ENCODE measurements at regions not wholly inside any gene's neighbourhood (a gene's known extent, or its start where the extent isn't known, plus 50 kb on each side); places are given as distances from the start of the nearest gene placed in this dataset.

- H3K4me3 ChIP-seq (ENCODE audit: low read depth, low read length): no peak overlapping the region
- H3K27me3 ChIP-seq (replicated peaks; ENCODE audit: control insufficient read depth, insufficient read depth, low read length): no peaks in the 10 kb centered on the region
- H3K36me3 Mint-ChIP-seq (ENCODE audit: insufficient read depth, unreplicated experiment): no peaks in the 10 kb centered on the region
- no peak for DNase-seq
- H3K36me3 ChIP-seq (ENCODE audit: control insufficient read depth, insufficient read depth, low read length): no peaks in the 10 kb centered on the region
- H3K9me3 ChIP-seq: no peaks in the 10 kb centered on the region
- ChIA-PET CTCF (no interaction called here), POLR2A (no interaction called here)
- no peaks in the 10 kb centered on the region for H3K4me1 ChIP-seq
- no peak overlapping the region for H3K4me3 Mint-ChIP-seq (ENCODE audit: unreplicated experiment)
- H3K4me1 Mint-ChIP-seq (ENCODE audit: low read depth, unreplicated experiment): no peaks in the 10 kb centered on the region
- intact Hi-C loops (cut with micrococcal nuclease; ENCODE audit: unreplicated experiment): no loop called here
- TF ChIP-seq CTCF (IDR thresholded peaks at IDR 0.05; ENCODE audit: insufficient read depth in 1 of 2, low read depth in 1 of 2, low read length in 1 of 2, severe bottlenecking in 1 of 2, unreplicated experiment in 1 of 2): no peak
- no peaks in the 10 kb centered on the region for H3K27me3 Mint-ChIP-seq (ENCODE audit: insufficient read depth, unreplicated experiment)
- H3K27ac Mint-ChIP-seq (ENCODE audit: unreplicated experiment): no peak overlapping the region
- no TSS peak for BruUV-seq (replicated peaks)
- peaks cover 6% of the 10 kb centered on the region for H3K9me3 Mint-ChIP-seq (ENCODE audit: unreplicated experiment)
Measured at GRCh38 chr18:42657551-42657950, 457.9 kb downstream of the RIT2 start.

- no peaks in the 10 kb centered on the region for H3K36me3 ChIP-seq (ENCODE audit: control insufficient read depth, insufficient read depth, low read length)
- H3K36me3 Mint-ChIP-seq (ENCODE audit: insufficient read depth, unreplicated experiment): no peaks in the 10 kb centered on the region
- H3K9me3 ChIP-seq: no peaks in the 10 kb centered on the region
- H3K27me3 ChIP-seq (replicated peaks; ENCODE audit: control insufficient read depth, insufficient read depth, low read length): no peaks in the 10 kb centered on the region
- H3K27me3 Mint-ChIP-seq (ENCODE audit: insufficient read depth, unreplicated experiment): no peaks in the 10 kb centered on the region
- POLR2A ChIA-PET: no interaction called here
- H3K4me3 ChIP-seq (ENCODE audit: low read depth, low read length): no peak overlapping the region
- DNase-seq: no peak
- no peak overlapping the region for H3K4me3 Mint-ChIP-seq (ENCODE audit: unreplicated experiment)
- peaks cover 6% of the 10 kb centered on the region for H3K9me3 Mint-ChIP-seq (ENCODE audit: unreplicated experiment)
- H3K27ac Mint-ChIP-seq (ENCODE audit: unreplicated experiment): no peak overlapping the region
- no peaks in the 10 kb centered on the region for H3K4me1 Mint-ChIP-seq (ENCODE audit: low read depth, unreplicated experiment)
- intact Hi-C loops (cut with micrococcal nuclease; ENCODE audit: unreplicated experiment): no loop called here
- no peak for TF ChIP-seq CTCF (IDR thresholded peaks at IDR 0.05; ENCODE audit: insufficient read depth in 1 of 2, low read depth in 1 of 2, low read length in 1 of 2, severe bottlenecking in 1 of 2, unreplicated experiment in 1 of 2)
- H3K4me1 ChIP-seq: no peaks in the 10 kb centered on the region
- BruUV-seq (replicated peaks): no TSS peak
- CTCF ChIA-PET: no interaction called here
Measured at GRCh38 chr18:42658171-42658570, 457.3 kb downstream of the RIT2 start.

DNA sequence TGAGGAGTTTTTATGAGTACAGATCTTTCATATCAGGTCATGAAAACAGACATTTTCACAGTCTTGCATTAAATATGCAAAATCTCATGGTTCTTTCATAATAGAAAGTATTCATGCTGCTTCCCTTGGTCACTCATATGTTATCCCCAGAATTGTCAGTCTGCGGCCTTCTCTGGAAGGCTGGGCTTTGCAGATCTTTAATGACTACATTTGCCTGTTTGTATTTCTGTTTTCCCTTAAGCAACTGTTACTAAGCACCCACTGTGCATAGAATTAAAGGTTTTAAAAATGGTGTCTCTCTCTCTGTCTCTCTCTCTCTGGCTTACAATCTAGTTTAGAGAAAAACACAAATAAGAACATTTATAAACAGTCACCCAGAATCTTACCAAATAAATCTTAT is 456.3 kb downstream of the RIT2 start:
- Histone ChIP-seq H3K36me3 (ENCODE audit: control insufficient read depth, insufficient read depth, low read length) (no peaks in the 10 kb centered on the region), H3K4me1 (no peaks in the 10 kb centered on the region), H3K27me3 (replicated peaks; ENCODE audit: control insufficient read depth, insufficient read depth, low read length) (no peaks in the 10 kb centered on the region), H3K4me3 (ENCODE audit: low read depth, low read length) (no peak overlapping the region), H3K9me3 (no peaks in the 10 kb centered on the region)
- no peak overlapping the region for H3K27ac Mint-ChIP-seq (ENCODE audit: unreplicated experiment)
- BruUV-seq (replicated peaks): no TSS peak
- no peaks in the 10 kb centered on the region for H3K27me3 Mint-ChIP-seq (ENCODE audit: insufficient read depth, unreplicated experiment)
- no peaks in the 10 kb centered on the region for H3K4me1 Mint-ChIP-seq (ENCODE audit: low read depth, unreplicated experiment)
- ChIA-PET CTCF (no interaction called here), POLR2A (no interaction called here)
- H3K4me3 Mint-ChIP-seq (ENCODE audit: unreplicated experiment): no peak overlapping the region
- DNase-seq: no peak
- intact Hi-C loops (cut with micrococcal nuclease; ENCODE audit: unreplicated experiment): no loop called here
- H3K36me3 Mint-ChIP-seq (ENCODE audit: insufficient read depth, unreplicated experiment): no peaks in the 10 kb centered on the region
- TF ChIP-seq CTCF (IDR thresholded peaks at IDR 0.05; ENCODE audit: insufficient read depth in 1 of 2, low read depth in 1 of 2, low read length in 1 of 2, severe bottlenecking in 1 of 2, unreplicated experiment in 1 of 2): no peak
- H3K9me3 Mint-ChIP-seq (ENCODE audit: unreplicated experiment): peaks cover 6% of the 10 kb centered on the region
